H1 (cell line): ENCODE measurements at regions not wholly inside any gene's neighbourhood (a gene's known extent, or its start where the extent isn't known, plus 50 kb on each side); places are given as distances from the start of the nearest gene placed in this dataset.

Experiments used
- CTCF ChIA-PET: fragments of 300-600 bp; sonication (Branson Sonifier 250); formaldehyde crosslinking; loops from one replicate; lab custom pipeline; 2021; ENCODE audit not compliant: partially characterized antibody; lab: Charles Lee
- POLR2A ChIA-PET: fragments of 300-600 bp; sonication (Branson Sonifier 250); formaldehyde crosslinking; loops from one replicate; lab custom pipeline; 2021; ENCODE audit warnings: inconsistent platforms; ENCODE audit not compliant: partially characterized antibody; lab: Charles Lee
- DNase-seq, 2 experiments: peaks; one replicate each; pipeline versions ENCODE4 v3.0.0 to v3.0.0-alpha.2; 2010 to 2022; ENCODE audit warnings: low spot score in 2 of 2, low read depth in 1 of 2, mixed read lengths in 1 of 2
- FAIRE-seq: peaks from 2 replicates; lab custom pipeline; 2011; peaks lifted over from hg19 to GRCh38; lab: Jason Lieb, UNC
- H2AFZ ChIP-seq: 2 replicates; pipeline ENCODE4 v1.8.1; 2012; ENCODE audit warnings: low read length, inconsistent platforms
- H2AK5ac ChIP-seq: 2 replicates; pipeline ENCODE4 v1.6.1; 2013; ENCODE audit warnings: low read depth, low read length
- H2BK120ac ChIP-seq: replicated peaks from 2 replicates; pipeline ENCODE3; 2013; ENCODE audit warnings: low read depth, low read length, inconsistent platforms
- H2BK12ac ChIP-seq: 2 replicates; pipeline ENCODE4 v1.6.1; 2013; ENCODE audit warnings: low read depth, low read length
- H2BK15ac ChIP-seq: 2 replicates; pipeline ENCODE4 v1.6.1; 2013; ENCODE audit warnings: low read length
- H2BK20ac ChIP-seq: 2 replicates; pipeline ENCODE4 v1.6.1; 2013; ENCODE audit warnings: low read length
- H2BK5ac ChIP-seq: 2 replicates; pipeline ENCODE4 v1.6.1; 2013; ENCODE audit warnings: low read depth, low read length
- H3K14ac ChIP-seq: 2 replicates; pipeline ENCODE4 v1.6.1; 2013; ENCODE audit warnings: inconsistent platforms; ENCODE audit not compliant: insufficient read length
- H3K18ac ChIP-seq: 2 replicates; pipeline ENCODE4 v1.6.1; 2013; ENCODE audit warnings: low read length; ENCODE audit errors: extremely low read depth
- H3K23ac ChIP-seq: 2 replicates; pipeline ENCODE4 v1.6.1; 2013; ENCODE audit warnings: inconsistent platforms; ENCODE audit not compliant: insufficient read length
- H3K23me2 ChIP-seq: 2 replicates; pipeline ENCODE4 v1.6.1; 2013; ENCODE audit warnings: low read depth, low read length
- H3K27ac ChIP-seq: 2 replicates; pipeline ENCODE4 v1.6.1; 2011; ENCODE audit warnings: low read depth, low read length, inconsistent platforms
- H3K27me3 ChIP-seq, 4 experiments: replicated peaks in 1 of 4; 1 replicate in 1 of 4; 2 replicates in 3 of 4; pipeline versions ENCODE4 v1.6.1 to v1.8.1; 2011 to 2013; ENCODE audit warnings: low read length in 3 of 4, mild to moderate bottlenecking in 3 of 4, inconsistent platforms in 2 of 4, mixed read lengths in 2 of 4, moderate library complexity in 1 of 4; ENCODE audit not compliant: control insufficient read depth in 3 of 4, insufficient read depth in 3 of 4; ENCODE audit errors: extremely low read depth in 1 of 4
- H3K36me3 ChIP-seq, 4 experiments: 2 replicates each; pipeline versions ENCODE4 v1.6.1 to v1.8.1; 2011 to 2013; ENCODE audit warnings: mild to moderate bottlenecking in 4 of 4, low read length in 3 of 4, moderate library complexity in 2 of 4, control low read depth in 1 of 4, inconsistent platforms in 1 of 4; ENCODE audit not compliant: insufficient read depth in 4 of 4, control insufficient read depth in 2 of 4
- H3K4ac ChIP-seq: replicated peaks from 2 replicates; pipeline ENCODE3; 2013; ENCODE audit warnings: low read length, low read depth, mixed read lengths, inconsistent platforms; ENCODE audit not compliant: insufficient read length
- H3K4me1 ChIP-seq, 4 experiments: replicated peaks in 1 of 4; 1 replicate in 1 of 4; 2 replicates in 3 of 4; pipeline versions ENCODE4 v1.6.1 to v1.8.1; 2011 to 2013; ENCODE audit warnings: low read length in 3 of 4, inconsistent platforms in 2 of 4, mixed read lengths in 1 of 4; ENCODE audit not compliant: insufficient read depth in 4 of 4, control insufficient read depth in 3 of 4
- H3K4me2 ChIP-seq, 2 experiments: 2 replicates each; pipeline versions ENCODE4 v1.6.1 to v1.8.1; 2011 to 2013; ENCODE audit warnings: low read depth in 2 of 2, low read length in 2 of 2, control low read depth in 1 of 2, inconsistent platforms in 1 of 2, mild to moderate bottlenecking in 1 of 2; ENCODE audit not compliant: insufficient read depth in 1 of 2
- H3K4me3 ChIP-seq, 4 experiments: fragments of 200-600, 300-600 bp in 1 of 4; sonication (generic), shearing (Covaris generic), sonication (Bioruptor Twin) in 1 of 4; 2 replicates each; pipeline versions ENCODE4 v1.5.1 to v1.8.1; 2011 to 2016; ENCODE audit warnings: low read length in 4 of 4, low read depth in 3 of 4, control low read depth in 2 of 4, inconsistent platforms in 2 of 4, mild to moderate bottlenecking in 2 of 4, mixed read lengths in 1 of 4, moderate library complexity in 1 of 4; ENCODE audit not compliant: insufficient read depth in 2 of 4; ENCODE audit errors: extremely low read depth in 1 of 4
- H3K56ac ChIP-seq: replicated peaks from 2 replicates; pipeline ENCODE3; 2013; ENCODE audit warnings: low read depth, mild to moderate bottlenecking, mixed read lengths, low read length, inconsistent platforms; ENCODE audit not compliant: insufficient read length
- H3K79me1 ChIP-seq: 2 replicates; pipeline ENCODE4 v1.6.1; 2013; ENCODE audit warnings: low read depth, low read length, control low read depth
- H3K79me2 ChIP-seq, 2 experiments: 2 replicates each; pipeline versions ENCODE4 v1.6.1 to v1.8.1; 2012 to 2013; ENCODE audit warnings: low read length in 2 of 2, mild to moderate bottlenecking in 2 of 2, inconsistent platforms in 1 of 2; ENCODE audit not compliant: insufficient read depth in 2 of 2, control insufficient read depth in 1 of 2
- H3K9ac ChIP-seq, 4 experiments: replicated peaks in 1 of 4; 1 replicate in 1 of 4; 2 replicates in 3 of 4; pipeline versions ENCODE4 v1.6.1 to v1.8.1; 2011 to 2013; ENCODE audit warnings: low read depth in 3 of 4, low read length in 3 of 4, control low read depth in 2 of 4, mild to moderate bottlenecking in 2 of 4, moderate library complexity in 2 of 4, inconsistent platforms in 1 of 4; ENCODE audit errors: extremely low read depth in 1 of 4
- H3K9me3 ChIP-seq, 2 experiments: 2 replicates each; pipeline versions ENCODE4 v1.6.1 to v1.8.1; 2012 to 2013; ENCODE audit warnings: mild to moderate bottlenecking in 2 of 2, moderate library complexity in 2 of 2, control low read depth in 1 of 2, inconsistent platforms in 1 of 2, low read depth in 1 of 2, low read length in 1 of 2, mixed read lengths in 1 of 2; ENCODE audit not compliant: insufficient read depth in 2 of 2
- H4K20me1 ChIP-seq, 2 experiments: replicated peaks in 1 of 2; 2 replicates each; pipeline versions ENCODE3 to v1.8.1; 2011 to 2013; ENCODE audit warnings: inconsistent platforms in 2 of 2, low read length in 2 of 2, mild to moderate bottlenecking in 1 of 2; ENCODE audit not compliant: insufficient read depth in 2 of 2, control insufficient read depth in 1 of 2
- H4K5ac ChIP-seq: 2 replicates; pipeline ENCODE4 v1.6.1; 2013; ENCODE audit warnings: low read length, low read depth, mixed read lengths, inconsistent platforms; ENCODE audit not compliant: insufficient read length
- H4K8ac ChIP-seq: 2 replicates; pipeline ENCODE4 v1.8.0; 2013; ENCODE audit warnings: mild to moderate bottlenecking, moderate library complexity, low read length, inconsistent platforms; ENCODE audit not compliant: insufficient read depth; ENCODE audit errors: extremely low read depth
- H4K91ac ChIP-seq: replicated peaks from 2 replicates; pipeline ENCODE3; 2013; ENCODE audit warnings: low read length, mixed read lengths, inconsistent platforms; ENCODE audit not compliant: insufficient read length
- BRCA1 ChIP-seq: IDR thresholded peaks from 2 replicates; pipeline ENCODE4 v1.6.1; 2012; ENCODE audit warnings: low read depth, low read length, improper control_type of control experiment
- CHD1 ChIP-seq: IDR thresholded peaks from 2 replicates; pipeline ENCODE4 v1.6.1; 2012; ENCODE audit warnings: low read depth, low read length, improper control_type of control experiment
- RBBP5 ChIP-seq: IDR thresholded peaks from 2 replicates; pipeline ENCODE4 v1.7.1; 2012; ENCODE audit warnings: low read depth, mild to moderate bottlenecking, inconsistent platforms, low read length, moderate library complexity, borderline replicate concordance
- SP1 ChIP-seq: IDR thresholded peaks from 2 replicates; pipeline ENCODE4 v1.6.1; 2011; ENCODE audit warnings: low read depth, low read length
- WGBS, 2 experiments: shearing (Covaris generic) in 1 of 2; methylation state at CpG; one replicate each; pipeline versions ENCODE4 v1.1.6 to v1.1.7; 2013 to 2015; ENCODE audit warnings: low lambda C conversion rate in 2 of 2, mixed read lengths in 2 of 2, inconsistent platforms in 1 of 2, low coverage in 1 of 2, missing lambda C conversion rate in 1 of 2; ENCODE audit not compliant: insufficient replicate concordance in 2 of 2, insufficient coverage in 1 of 2, insufficient read length in 1 of 2; ENCODE audit errors: extremely low coverage in 1 of 2, missing lambda C conversion rate in 1 of 2; 5-methylcytosine and 5-hydroxymethylcytosine counted together

- Histone ChIP-seq H3K18ac (no peak overlapping the region), H3K27ac (no peak overlapping the region), H3K4me3 (no peak overlapping the region), H3K79me1 (no peaks in the 10 kb centered on the region), H4K20me1 (peaks cover 0 to 2% of the 10 kb centered on the region in 2 experiments), H2BK15ac (no peak overlapping the region), H3K79me2 (no peaks in the 10 kb centered on the region), H3K9ac (no peak overlapping the region), H2BK120ac (no peak overlapping the region), H4K5ac (no peak overlapping the region), H3K14ac (no peak overlapping the region), H2BK20ac (no peak overlapping the region), H3K4me2 (no peak overlapping the region), H3K27me3 (no peaks in the 10 kb centered on the region), H3K4ac (no peak overlapping the region), H2AFZ (no peak overlapping the region), H4K91ac (no peak overlapping the region), H3K36me3 (no peaks in the 10 kb centered on the region), H3K4me1 (no peaks in the 10 kb centered on the region), H2BK12ac (no peak overlapping the region), H3K23me2 (no peaks in the 10 kb centered on the region), H4K8ac (no peak overlapping the region), H2AK5ac (no peak overlapping the region), H2BK5ac (no peak overlapping the region), H3K56ac (no peak overlapping the region), H3K23ac (no peak overlapping the region), H3K9me3 (no peaks in the 10 kb centered on the region; a peak in 1 of 4 replicates)
- CTCF ChIA-PET = no interaction called here
- POLR2A ChIA-PET = no interaction called here
- 88% methylated on average over 5 of the region's 5 CpGs; no CpG with 5 or more reads in 1 of the 2 experiments for WGBS, 2 experiments
- TF ChIP-seq CHD1 (no peak), RBBP5 (no peak), BRCA1 (no peak), SP1 (no peak)
- DNase-seq (no peak), FAIRE-seq (no peak)
These were observed 321.0 kb upstream of the RAB6C start for GRCh38 chr2:129658430-129658829.
